Embryonic facial prominence (tissue), 1 donor: ENCODE measurements at regions not wholly inside any gene's neighbourhood (a gene's known extent, or its start where the extent isn't known, plus 50 kb on each side); places are given as distances from the start of the nearest gene placed in this dataset.

Source experiments
- DNase-seq: peaks from one replicate; pipeline ENCODE4 v3.0.0-alpha.2; 2016; ENCODE audit errors: extremely low spot score

- no peak for DNase-seq
Observed at GRCh38 chr15:77796046-77796729, 163.5 kb upstream of the LINGO1 start.

- DNase-seq, result no peak
Observed at GRCh38 chr15:77795446-77795845, 162.7 kb upstream of the LINGO1 start.

DNA sequence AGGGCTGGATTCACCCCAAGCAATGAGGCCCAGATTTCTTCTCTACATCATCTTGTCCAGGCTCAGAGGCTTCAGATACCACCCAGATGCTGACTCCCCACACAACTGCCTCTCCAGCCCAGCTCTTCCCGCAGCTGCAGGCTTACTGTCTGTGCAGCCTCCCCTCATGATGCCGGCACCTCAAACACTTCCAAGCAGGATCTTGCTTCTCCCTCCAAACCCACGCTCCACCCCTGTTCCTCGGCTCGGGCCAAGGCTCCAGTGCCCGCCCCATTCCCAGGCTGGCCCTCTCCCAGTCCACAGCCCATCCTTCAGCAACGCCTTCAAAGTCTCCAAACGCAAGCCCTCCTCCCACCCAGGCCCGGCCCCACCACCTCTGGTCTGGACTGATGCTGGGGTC lies 159.2 kb upstream of the LINGO1 start:
- DNase-seq, result no peak

DNA sequence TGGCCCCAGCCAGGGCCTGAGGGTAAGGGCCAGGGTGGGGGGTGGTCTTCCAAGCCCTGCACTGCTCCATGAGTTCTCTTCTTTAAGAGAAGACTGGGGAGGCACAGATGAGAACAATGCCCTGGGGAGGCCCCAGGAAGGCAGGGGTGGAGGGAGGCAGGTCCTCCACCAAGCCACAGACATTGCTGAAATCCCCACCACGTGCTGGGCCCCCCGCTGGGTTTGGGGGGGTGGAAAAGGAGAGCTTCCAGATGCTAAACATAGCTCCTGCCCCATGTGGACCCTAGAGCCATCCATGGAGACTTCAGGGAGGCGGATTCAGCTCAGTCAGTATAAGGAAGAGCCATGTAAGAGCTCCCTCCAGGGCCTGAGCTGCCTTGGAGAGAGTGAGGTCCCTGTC lies 157.8 kb upstream of the LINGO1 start:
- DNase-seq, result no peak

DNA sequence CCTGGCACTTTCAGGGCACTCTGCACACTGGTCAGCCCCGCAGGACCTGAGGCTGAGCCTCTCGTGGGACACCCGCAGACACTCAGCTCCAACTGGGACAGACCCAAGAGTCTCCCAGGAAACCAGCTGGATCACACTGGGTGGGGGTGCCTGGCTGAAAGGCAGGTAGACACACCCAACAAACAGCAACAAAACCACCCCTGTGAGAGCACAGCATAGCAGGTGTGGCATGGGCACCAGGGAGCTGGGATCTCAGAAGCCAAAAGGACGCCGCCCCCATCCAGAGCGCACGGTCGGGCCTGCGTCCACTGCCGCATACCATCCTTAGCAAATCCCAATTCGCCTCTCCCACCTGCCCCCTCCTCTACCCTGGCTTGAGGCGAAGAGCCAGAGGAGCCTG lies 154.2 kb upstream of the LINGO1 start:
- no peak for DNase-seq

GRCh38 chr15:77786181-77786890 lies 153.6 kb upstream of the LINGO1 start:
- DNase-seq, result no peak

- DNase-seq, result no peak
Observed at GRCh38 chr15:77784361-77785292, 151.9 kb upstream of the LINGO1 start.

DNA sequence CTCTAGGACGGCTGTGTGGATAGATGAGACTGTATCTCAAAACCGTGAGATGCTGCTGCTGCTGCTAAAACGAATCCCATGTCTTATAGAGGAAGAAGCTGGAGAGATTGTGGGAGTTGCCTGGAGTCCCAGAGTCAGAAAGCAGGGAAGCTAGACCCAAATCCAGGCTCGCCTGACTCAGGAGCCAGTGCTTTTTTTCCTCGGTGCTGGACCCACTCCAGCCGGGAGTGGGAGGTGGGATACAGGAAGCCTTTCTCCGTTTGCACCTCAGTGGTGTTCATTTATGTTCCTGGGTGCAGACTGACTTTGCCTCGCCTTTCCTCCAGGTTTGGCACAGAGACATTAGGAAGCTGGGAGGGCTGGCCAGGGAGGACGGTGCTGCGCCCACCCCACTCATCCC lies 150.9 kb upstream of the LINGO1 start:
- no peak for DNase-seq

GRCh38 chr15:77782691-77783090 lies 150.0 kb upstream of the LINGO1 start:
- DNase-seq, result no peak

DNA sequence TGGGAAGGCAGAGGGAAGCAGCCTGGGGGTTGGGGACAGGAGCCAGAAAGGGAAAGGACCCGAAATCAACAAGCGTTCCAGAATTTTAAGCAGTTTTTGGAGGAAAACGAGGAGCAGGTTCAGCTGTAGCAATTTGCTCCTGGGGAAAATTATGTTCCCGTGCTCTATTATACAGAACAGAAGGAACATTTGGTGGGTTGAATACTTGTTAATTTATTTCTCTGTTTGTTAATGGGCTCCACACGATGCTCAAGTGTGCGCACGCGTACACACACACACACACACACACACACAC lies 149.2 kb upstream of the LINGO1 start:
- no peak for DNase-seq

DNA sequence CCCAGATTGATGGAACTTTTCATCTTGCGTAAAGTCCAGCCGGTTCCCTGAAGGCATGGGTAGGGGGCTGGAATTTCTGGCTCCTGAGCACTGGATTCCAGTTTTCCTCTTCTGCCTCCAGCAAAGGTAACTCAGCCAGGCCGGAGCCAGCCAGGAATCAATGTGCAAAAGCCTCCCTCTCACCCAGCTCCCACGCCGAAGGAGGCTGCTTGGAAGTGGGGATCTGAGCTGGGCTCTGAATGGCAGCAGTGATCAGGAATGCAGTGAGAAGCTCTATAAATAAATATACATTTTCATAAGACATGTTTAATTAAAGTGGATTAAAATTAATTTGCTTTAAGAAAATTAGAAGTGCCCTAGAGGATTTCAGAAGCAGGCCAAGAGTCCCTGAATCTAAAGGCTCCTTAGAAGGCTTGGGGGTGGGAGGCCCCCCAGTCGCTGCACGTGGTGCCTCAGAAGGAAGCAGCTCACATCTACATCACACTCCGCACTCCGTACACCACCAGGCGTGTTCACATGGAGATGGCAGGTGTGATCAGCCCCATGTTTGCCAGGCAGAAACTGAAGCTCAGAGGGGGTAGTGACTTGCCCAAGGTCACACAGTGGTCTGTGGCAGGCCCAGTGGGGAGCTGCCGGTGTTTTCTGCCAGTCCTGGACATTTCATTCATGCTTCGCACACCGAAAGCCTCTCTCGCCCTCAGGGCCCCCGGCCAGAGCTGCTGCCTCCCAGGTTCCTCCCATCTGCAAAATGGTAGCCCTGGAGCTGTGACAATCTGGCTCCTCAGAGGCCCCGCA lies 148.6 kb upstream of the LINGO1 start:
- no peak for DNase-seq

DNA sequence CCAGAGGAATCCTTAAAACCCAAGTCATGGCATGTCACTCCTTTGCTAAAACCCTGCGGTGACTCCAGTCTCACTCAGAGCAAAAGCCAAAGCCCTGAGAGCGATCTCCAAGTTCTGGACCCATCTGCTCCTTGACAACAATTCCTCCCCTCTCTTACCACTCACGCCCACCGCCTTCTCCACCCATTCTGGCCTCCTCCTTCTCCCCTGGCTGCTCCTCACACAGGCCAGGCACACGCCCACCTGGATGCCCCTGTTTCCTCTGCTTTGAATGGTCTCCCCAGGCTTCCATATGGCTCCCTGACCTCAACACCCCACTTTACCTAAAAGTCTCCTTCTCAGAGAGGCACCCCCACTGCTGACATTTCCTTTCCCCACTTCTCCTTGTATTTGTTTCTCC lies 146.1 kb upstream of the LINGO1 start:
- DNase-seq, result no peak

DNA sequence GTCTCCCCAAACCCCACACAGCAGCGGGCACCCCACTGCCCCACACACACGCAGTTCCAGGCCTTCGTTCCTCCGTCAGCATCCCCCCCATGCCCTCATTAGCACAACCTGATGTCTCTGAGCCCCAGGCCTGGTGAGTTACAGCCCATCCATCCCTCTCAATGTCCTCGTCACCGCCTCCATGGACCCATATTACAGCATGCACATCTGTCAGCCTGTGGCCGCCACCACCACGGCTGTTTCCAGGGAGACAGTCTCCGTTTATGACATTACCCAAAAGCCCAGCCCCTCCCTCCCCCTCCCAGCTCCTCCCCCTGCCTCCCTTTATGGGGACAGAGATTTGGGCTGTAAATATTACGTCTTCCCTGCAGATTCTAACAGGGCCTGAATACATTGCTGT lies 143.1 kb upstream of the LINGO1 start:
- DNase-seq, result no peak

- DNase-seq, result no peak
Observed at GRCh38 chr15:77775373-77775772, 142.7 kb upstream of the LINGO1 start.

DNA sequence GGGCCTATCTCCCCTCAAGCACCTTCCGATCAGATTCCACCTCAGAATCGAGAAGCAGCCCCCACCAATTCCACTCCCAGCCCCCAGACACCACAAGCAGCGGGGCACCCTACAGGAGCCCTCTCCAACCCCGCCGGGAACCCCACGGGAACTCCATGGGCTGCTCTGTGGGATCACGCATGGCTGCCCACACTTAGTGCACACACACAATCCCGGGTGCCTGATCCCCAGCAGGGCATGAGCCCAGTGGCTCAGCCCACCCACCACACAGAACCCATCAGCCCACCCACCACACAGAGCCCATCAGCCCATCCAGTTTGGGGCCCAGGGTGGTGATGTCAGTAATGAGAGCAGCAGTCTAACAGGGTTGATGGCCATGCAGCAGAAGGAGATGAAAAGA lies 141.6 kb upstream of the LINGO1 start:
- DNase-seq, result no peak

DNA sequence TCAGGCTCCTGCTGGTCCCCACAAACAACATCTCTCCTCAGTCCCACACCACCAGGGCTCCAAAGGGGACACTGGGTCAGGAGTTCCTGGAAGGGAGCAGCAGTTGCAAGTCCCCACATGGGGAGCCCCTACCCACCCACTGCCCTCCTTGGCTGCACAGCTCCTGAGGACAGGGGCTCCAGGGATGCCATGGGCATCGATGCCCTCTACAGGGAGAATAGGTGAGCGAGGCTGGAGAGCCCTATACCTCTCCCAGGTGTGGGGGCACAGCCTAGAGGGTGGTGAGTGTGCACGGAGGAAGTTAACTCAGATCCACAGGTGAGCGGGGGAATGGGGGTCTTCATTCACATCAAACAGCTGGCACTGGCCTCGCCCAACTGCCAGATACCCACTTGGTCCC lies 141.2 kb upstream of the LINGO1 start:
- no peak for DNase-seq

DNA sequence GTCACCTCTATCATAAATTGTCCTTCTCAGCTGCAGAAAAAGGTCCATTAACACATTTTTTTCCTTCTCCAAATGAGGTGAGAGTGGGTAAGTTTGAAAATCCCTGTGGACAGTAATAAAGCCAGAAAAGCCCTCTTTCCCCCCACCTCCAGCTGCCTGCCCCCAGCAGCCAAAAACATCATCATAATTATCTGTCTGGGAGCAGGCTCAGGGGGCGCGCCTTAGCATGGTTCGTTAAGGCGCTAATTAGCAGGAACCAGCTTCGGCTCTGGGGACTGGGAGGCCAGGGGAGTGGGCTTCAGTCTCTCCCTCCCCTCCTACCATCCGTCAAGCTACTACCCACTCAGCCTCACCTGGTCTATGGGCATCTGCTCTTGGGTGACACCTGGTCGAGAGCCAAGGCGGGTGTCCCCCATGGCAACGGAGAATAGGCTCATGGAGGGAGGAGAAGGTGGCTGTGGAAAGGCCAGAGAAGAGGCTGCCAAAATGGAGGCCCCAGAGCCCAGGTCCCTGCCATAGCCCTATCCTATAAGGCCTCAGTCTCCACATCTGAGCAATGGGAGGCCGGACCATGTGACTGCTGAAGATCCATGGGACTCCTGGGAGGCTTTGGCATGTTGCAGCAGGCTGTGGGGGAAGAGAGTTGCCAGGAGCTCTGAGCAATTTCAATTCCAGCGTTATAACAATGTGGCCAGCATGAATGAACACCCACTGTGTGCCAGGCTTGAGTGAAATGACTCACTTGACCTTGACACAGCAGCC lies 140.1 kb upstream of the LINGO1 start:
- no peak for DNase-seq

DNA sequence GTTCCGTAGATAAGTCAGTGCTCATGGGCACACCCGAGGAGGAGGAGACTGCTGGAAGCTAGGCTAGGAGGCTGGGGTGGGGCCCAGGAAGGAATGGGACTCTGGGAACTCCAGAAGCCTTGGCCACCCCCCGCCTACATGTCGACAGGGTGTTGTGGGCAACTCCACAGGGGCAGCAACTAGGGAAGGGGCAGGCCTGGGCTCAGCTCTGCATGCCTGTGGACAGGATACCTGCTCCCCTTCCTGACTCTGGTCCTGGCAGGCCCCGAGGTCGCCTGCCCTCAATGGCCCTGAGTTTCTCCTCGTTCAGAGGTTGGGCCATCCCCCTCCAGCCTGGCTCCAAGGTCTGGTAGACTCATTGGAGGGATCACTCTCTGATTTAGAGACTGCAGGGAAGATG lies 138.9 kb upstream of the LINGO1 start:
- DNase-seq, result no peak

- no peak for DNase-seq
Observed at GRCh38 chr15:77769700-77770099, 137.0 kb upstream of the LINGO1 start.

DNA sequence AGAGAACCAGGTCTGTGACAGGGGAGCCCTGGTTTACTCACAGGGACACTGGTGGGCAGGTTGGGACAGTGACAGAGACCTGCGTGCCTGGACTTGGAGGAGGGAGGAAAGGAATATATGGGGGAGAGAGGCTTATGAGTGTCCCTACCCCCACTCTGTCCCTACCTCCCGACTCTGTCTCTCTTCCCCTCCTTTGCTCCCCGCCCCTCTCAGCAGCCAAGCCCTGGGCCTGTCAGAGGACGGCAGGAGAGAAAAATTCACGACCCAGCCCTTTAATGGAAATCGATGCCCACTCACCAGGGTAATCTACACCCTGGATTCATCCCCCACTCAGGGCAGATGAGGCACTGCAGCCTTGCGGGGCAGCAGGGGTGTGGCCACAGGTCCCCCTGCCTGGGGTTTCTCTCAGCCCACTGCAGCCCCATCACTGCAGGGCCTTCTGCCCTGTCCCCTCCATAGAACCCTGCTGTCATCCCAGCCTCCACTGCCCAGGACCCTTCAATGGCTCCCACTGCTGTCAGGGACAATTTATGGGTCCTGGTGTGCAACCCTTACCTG lies 135.9 kb upstream of the LINGO1 start:
- DNase-seq, result no peak

DNA sequence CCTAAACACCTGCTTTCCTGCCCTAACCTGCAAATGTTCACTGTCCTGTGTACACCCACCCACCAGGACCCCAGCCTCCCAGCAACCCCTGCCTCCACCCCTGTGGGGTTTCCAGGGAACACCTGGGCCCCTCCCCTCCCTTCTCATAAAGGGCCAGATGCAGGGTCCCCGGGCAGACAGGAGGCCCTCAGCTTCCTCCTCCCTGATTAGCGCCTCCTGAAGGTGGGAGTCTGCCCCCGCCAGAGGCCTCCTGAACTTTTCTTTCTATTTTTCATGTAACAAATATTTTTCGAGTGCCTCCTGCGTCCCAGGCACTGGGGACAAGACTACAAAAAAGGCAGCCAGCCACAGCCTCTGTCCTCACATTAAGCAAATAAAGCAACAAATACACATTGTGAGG lies 135.4 kb upstream of the LINGO1 start:
- DNase-seq, result no peak
